ENCODE measurements at regions not wholly inside any gene's neighbourhood (a gene's known extent, or its start where the extent isn't known, plus 50 kb on each side); places are given as distances from the start of the nearest gene placed in this dataset.

DNA sequence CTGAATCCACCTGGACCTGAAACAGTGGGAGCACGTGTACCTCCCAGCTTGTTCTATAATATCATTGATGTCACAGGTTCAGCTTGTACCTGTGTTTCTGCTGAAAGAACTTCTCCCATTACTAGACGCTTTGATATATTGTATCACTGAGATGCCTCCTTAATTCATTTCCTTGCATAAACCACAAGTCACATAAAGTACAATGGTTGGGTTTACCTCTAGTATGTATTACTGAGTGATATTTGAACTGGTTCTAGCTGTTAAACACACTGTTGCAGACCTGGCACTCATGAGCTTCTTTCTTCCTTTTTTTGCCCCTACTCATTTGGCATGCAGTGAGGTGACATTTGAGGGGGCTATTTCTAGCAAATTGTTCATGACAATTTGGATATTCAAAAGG lies 106.6 kb upstream of the KLF14 start:
- FAIRE-seq (peak; percentile 53), DNase-seq (ENCODE audit: low read depth, low spot score) (no peak)
- Histone ChIP-seq H3K9me3 (replicated peaks; ENCODE audit: control insufficient read depth, insufficient read depth, low read length) (no peaks in the 10 kb centered on the region), H4K20me1 (replicated peaks; ENCODE audit: control insufficient read depth, extremely low read depth, insufficient read depth, low read length) (no peaks in the 10 kb centered on the region), H3K4me1 (ENCODE audit: control insufficient read depth, extremely low read depth, insufficient read depth, low read length) (peaks cover 31% of the 10 kb centered on the region), H3K27me3 (ENCODE audit: control insufficient read depth in 2 of 2, insufficient read depth in 2 of 2, low read length in 2 of 2) (no peaks in the 10 kb centered on the region), H2AFZ (ENCODE audit: low read depth, low read length) (no peak overlapping the region), H3K4me3 (replicated peaks in 1 of 3; ENCODE audit: insufficient read depth in 1 of 3, low read depth in 1 of 3, low read length in 3 of 3) (no peak overlapping the region), H3K9me1 (replicated peaks; ENCODE audit: control insufficient read depth, extremely low read depth, insufficient read depth, low read length) (no peaks in the 10 kb centered on the region), H3K9ac (replicated peaks; ENCODE audit: extremely low read depth, insufficient read depth, low read length) (no peak overlapping the region), H3K36me3 (ENCODE audit: control insufficient read depth in 2 of 2, extremely low read depth in 1 of 2, insufficient read depth in 2 of 2, low read length in 2 of 2) (no peaks in the 10 kb centered on the region), H3K27ac (ENCODE audit: insufficient read depth, low read depth, low read length) (no peak overlapping the region), H3K79me2 (ENCODE audit: control insufficient read depth, insufficient read depth, low read length) (no peaks in the 10 kb centered on the region), H3K4me2 (ENCODE audit: insufficient read depth, low read length) (no peak overlapping the region)
- CTCF ChIA-PET, result interaction anchor here (0.8 to 1.7 kb wide), 2 partner anchors 27 to 142 kb away, joined by 3 to 5 read pairs; no protein-coding TSS in a partner anchor
- POLR2A ChIA-PET, result interaction anchor here (1.0 kb wide), 1 partner anchor 27 kb away, joined by 3 read pairs; no protein-coding TSS in a partner anchor
- TF ChIP-seq, protein P1, sequence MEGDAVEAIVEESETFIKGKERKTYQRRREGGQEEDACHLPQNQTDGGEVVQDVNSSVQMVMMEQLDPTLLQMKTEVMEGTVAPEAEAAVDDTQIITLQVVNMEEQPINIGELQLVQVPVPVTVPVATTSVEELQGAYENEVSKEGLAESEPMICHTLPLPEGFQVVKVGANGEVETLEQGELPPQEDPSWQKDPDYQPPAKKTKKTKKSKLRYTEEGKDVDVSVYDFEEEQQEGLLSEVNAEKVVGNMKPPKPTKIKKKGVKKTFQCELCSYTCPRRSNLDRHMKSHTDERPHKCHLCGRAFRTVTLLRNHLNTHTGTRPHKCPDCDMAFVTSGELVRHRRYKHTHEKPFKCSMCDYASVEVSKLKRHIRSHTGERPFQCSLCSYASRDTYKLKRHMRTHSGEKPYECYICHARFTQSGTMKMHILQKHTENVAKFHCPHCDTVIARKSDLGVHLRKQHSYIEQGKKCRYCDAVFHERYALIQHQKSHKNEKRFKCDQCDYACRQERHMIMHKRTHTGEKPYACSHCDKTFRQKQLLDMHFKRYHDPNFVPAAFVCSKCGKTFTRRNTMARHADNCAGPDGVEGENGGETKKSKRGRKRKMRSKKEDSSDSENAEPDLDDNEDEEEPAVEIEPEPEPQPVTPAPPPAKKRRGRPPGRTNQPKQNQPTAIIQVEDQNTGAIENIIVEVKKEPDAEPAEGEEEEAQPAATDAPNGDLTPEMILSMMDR (IDR thresholded peaks at IDR 0.05; ENCODE audit: extremely low read depth in 1 of 2, insufficient read depth in 1 of 2, low read depth in 1 of 2, low read length in 2 of 2), result no peak
- TF ChIP-seq POLR2A (IDR thresholded peaks at IDR 0.05; ENCODE audit: low read depth, low read length) (no peak), POLR2AphosphoS5 (IDR thresholded peaks at IDR 0.05; ENCODE audit: insufficient read depth, low read depth, low read length) (no peak), GATA2 (IDR thresholded peaks at IDR 0.05; ENCODE audit: insufficient read depth, insufficient read length, low read depth, low read length) (no peak), MYC (IDR thresholded peaks at IDR 0.05; ENCODE audit: low read depth, low read length) (no peak), FOS (IDR thresholded peaks at IDR 0.05; ENCODE audit: borderline replicate concordance, insufficient read depth, low read length) (no peak), EZH2 (IDR thresholded peaks at IDR 0.05; ENCODE audit: borderline replicate concordance, low read depth, low read length, severe bottlenecking) (no peak), JUN (IDR thresholded peaks at IDR 0.05; ENCODE audit: borderline replicate concordance, insufficient read depth, insufficient read length, low read depth) (no peak)
- TF ChIP-seq, protein P2, sequence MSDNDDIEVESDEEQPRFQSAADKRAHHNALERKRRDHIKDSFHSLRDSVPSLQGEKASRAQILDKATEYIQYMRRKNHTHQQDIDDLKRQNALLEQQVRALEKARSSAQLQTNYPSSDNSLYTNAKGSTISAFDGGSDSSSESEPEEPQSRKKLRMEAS (IDR thresholded peaks at IDR 0.05; ENCODE audit: insufficient read depth, insufficient read length), result no peak
- BruUV-seq (replicated peaks), result no TSS peak
- intact Hi-C loops (cut with micrococcal nuclease), result no loop called here
- dilution Hi-C loops (cut with MboI; ENCODE audit: extremely low pct_ligation_motif_present, low sequenced_read_pairs), result no loop called here
